HG02623 (cell line): ENCODE measurements at regions not wholly inside any gene's neighbourhood (a gene's known extent, or its start where the extent isn't known, plus 50 kb on each side); places are given as distances from the start of the nearest gene placed in this dataset.
A peak's percentile ranks its signal among the peaks of the same experiment; 100 is the strongest.

Experiments
- ATAC-seq: cut with Tn5 transposase; IDR thresholded peaks from one replicate; pipeline ENCODE4 v1.9.1; 2021; ENCODE audit warnings: moderate library complexity; ENCODE audit not compliant: unreplicated experiment

DNA sequence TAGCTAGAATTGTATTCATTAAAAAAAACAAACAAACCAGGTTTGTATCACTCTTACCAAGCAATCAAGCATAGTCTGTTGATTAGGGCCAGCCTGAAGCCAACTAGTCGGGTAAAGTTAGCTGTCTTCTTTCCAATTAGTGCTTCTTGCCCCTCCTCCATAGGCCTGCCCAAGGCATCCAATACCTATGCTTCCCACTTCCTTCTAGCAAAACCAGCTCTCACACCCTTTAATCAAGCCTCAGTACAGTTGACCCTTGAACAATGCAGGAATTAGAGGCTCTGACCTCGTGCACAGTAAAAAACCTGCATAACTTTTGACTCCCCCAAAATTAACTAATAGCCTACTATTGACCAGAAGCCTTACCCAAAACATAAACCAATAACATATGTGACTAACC is 119.1 kb upstream of the DTNBP1 start:
- no peak for ATAC-seq

DNA sequence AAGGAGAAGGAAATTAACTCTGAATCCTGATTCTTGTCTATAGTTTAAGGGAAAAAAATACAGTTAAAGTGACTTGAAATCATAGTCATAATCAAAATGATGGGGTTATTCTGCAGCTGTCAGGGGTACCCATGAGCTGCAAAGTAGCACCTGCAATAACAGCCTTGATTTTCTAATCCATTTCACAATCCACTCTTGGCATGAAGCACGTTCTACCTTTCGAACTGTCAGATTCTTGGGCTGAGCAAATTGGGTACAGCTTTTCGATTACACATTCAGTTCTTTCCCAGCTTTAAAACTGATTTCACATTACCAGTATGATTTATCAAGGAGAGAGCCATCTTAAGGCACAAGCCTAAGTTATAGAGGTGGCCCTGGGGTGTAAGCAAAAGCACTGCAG is 118.5 kb upstream of the DTNBP1 start:
- ATAC-seq = no peak

DNA sequence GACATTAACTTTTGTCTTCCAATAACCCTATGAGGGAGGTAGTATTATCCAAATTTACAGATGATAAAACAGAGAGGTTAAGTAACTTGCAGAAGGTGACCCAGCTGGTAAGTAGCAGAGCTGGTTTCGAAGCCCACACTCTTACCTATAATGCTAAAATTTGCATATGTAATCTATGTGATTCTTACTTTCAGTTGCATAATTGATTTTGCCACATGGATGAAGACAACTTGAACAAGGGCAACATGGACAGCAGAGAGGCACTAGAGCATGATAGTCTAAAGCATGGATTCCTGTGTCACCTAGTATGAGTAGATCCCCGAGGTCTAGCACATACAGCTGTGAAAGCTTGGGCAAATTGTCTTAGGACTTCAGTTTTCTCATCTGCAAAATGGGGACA is 117.6 kb upstream of the DTNBP1 start:
- ATAC-seq = no peak

DNA sequence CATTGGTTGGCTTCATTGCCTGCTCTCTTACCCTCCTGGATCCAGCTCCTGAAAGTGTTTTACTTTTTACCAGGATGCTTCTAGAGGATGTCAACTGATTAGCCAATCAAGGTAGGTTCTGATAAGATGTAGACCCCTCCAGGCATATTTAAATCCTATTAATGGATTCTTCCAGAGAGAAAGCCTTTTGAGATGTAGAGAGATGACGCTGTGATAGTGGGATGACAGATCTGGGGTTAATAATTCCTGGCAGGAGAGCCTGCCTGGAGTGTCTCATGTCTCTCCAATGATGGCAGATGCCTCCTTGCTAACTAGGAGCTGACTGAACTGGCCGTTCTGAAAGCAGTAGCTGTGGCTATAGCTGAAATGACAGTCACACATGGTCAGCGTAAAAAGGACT is 116.9 kb upstream of the DTNBP1 start:
- ATAC-seq = no peak

DNA sequence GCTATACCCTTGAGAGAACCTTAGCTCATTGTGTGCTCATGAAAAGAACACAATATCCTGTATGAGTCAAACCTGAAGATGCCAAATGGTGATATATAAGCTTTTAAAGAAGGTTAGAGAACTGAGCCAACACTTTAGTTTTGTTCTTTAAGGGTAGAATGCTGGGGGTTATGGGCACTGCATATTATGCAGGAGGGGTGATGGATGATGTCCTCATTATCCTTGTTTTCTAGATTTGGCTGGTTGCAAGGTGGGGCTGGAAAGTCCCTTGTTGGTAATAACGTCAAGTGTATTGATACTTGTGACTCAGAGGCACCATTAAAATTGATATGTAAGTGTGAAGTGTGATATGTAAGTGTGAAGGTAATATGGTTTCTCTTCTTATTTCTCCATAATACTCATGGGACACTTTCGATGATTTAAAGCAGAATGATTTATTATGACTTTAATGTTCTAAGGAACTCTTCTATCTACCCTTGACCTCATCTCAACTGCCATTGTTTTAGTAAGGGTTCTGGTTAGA is 113.7 kb upstream of the DTNBP1 start:
- no peak for ATAC-seq

DNA sequence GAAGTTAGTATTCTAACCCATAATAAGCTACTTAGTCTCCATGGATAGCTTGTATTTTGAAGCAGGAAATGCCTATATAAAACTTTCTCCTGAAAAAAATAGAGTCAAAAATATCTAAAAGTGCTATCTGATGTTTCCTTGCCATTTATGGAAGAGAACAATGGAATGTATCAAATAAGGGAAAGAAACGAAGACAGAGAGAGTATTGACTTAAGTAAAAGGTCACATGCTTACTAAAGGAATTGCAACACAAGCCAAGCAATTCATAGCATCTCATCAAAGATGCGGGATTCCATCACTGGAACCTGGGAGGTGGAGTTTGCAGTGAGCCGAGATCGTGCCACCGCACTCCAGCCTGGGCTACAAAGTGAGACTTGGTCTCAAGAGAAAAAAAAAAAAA is 112.9 kb upstream of the DTNBP1 start:
- ATAC-seq = no peak

DNA sequence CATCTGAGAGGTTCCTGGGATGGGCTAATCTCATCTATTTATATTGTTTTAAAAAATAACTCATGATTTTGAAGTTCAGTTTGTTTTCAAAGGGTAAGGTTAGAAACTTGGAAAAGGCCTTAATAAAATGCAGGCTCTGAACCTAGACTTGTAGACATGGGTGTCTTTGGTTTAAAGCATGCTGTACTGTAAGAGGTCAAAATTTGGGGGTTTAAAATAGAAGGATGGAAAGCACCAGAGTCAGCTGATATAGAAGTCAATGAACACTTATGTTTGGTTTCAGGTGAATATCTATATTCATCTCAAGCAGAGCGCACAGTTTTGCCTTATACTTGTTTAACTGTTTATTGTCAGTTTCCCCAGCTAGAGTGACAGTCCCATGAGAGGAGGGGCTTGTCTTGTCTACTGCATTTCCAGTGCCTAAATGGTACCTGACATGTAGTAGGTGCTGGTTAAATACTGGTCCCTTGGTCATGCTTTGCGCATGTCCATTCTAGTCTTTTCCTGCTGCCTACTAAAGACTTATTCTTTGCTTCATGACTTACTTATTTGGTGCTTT is 112.3 kb upstream of the DTNBP1 start:
- no peak for ATAC-seq

DNA sequence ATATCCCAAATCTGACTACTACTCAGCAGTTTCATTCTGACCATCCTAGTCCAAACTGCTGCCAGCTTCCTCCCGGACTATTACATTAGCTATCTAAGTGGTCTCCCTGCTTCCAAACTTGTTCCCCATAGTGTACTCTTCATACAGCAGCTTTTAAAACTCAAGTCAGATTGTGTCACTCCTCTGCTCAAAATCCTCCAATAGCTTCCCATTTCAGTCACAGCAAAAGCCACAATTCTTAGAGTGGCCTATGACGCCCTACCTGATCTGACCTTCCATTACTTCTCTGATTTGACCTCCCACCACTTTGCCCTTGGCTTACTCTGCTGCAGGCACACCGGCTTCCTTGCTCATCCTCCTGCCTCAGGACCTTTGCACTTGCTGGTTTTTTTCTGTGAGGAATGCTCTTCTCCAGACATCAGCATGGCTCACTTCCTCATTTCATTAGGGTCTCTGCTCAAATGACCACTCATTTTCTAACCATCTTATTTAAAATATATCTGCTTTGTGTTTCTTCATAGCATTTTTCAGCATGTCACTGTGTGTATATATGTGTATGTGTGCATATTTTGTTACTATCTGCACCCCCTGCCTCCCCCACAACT is 111.1 kb upstream of the DTNBP1 start:
- no peak for ATAC-seq

DNA sequence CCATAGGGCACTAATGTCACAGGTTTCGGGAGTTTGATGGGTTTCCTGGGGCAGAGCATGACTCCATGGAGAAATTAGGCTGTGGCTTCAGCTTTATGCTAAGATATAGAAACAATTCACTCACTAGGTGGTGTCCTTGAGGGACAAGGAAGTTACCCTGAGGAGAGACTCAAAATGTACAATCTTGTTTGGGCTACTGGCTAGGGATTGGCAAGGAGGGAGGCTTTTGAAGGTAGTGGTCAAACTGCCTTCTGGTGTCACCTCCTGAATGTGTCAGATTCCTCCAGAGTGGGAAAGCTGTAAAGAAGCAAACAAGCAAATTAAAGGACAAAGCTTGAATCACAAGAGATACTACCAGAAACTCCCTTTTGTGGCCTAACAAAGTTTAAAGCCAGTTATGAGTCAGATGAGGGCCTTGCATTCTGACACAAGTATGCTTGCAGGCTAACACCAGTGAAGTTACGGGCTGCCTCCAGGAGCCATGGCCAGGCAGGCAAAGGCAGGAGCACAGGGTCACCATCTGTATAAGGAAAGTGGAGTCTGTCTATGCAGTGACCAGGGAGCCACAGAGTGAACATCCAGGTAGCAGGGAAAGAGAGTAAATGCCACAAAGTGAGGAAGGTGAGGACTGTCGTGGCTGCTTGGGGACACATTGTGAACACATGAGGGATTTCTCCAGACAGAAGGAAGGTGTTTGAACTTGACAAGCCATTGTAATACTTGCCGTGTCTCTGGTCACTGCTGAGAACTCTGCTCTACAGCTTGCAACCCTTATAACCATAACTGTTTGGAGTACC is 107.7 kb upstream of the DTNBP1 start:
- ATAC-seq = peak; percentile 69

DNA sequence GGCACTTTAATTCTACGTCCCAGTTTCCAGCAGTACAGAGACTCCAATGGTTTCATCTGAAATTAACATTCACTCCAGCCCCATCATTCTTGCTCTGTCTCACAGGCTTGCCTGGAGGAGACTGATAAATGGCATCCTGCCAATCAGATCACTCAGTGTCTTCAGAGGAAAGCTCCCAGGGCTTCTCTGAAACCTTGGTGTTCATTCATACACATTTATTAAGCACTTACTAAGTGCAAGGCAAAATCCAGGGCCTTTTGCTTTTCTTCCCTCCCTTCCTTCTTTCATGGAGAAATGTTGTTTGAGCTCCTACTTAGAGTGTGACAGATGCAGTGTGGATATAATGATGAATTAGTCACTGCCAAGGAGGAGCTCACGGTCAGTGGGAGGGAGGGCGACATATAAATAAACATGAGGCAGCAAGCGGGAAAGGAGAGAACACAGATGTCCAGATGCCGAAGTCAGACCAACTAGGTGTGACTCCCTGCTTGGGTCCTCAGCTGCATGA is 106.7 kb upstream of the DTNBP1 start:
- no peak for ATAC-seq

DNA sequence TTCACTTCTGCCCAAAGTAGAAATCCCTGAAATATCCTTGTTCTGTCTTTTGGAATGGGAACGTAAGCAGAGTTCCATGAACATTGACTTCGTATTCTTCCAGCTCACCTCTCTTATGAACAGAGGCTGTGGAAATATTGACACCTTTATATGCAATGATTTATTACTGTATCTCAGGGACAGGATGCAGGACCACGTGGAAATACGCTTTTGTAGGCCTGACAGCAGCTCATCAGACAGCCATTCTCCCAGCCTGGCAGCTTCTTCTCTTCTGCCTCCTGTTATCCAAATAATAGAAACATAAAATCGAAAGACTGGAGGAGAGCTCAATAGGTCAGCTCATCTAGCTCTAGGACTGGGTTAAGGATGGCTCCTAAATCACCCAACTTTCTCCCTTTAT is 106.2 kb upstream of the DTNBP1 start:
- ATAC-seq = no peak

DNA sequence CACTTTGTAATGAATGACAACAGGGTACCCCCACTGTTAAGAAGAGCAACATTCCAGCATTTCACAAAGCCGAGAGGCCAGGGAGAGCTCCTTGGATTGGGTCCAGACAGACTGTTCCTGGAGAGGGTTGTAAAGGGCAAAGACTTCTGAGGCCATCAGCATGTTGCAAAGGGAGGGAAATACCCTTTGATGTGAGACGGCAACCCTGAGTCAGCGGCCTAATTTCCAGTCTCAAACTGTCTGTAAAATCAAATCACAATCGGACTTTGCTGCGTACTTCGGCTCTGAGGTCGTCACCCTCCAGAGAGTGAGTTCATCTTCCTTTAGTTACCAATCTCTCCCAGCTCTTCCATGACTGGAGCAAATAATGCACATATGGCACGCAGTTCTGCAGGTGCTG is 101.0 kb upstream of the DTNBP1 start:
- ATAC-seq = no peak

DNA sequence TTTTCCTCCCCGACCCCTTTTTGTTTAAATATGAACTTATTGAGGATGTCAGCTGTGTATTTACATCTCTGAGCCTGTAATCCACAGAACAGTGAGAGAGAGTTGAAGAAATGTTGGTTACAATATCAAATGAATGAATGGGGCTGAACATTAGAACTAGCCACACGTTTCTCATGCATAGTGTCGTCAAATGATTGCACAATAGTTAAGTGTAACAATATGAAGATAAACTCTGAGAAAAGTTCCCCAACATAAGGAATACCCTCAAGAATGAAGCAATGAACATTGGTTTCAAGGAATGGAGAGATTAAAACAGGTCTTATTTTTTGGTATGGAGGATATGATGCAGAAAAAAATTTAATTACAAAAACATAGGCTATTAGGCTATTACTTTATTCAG is 100.5 kb upstream of the DTNBP1 start:
- no peak for ATAC-seq

DNA sequence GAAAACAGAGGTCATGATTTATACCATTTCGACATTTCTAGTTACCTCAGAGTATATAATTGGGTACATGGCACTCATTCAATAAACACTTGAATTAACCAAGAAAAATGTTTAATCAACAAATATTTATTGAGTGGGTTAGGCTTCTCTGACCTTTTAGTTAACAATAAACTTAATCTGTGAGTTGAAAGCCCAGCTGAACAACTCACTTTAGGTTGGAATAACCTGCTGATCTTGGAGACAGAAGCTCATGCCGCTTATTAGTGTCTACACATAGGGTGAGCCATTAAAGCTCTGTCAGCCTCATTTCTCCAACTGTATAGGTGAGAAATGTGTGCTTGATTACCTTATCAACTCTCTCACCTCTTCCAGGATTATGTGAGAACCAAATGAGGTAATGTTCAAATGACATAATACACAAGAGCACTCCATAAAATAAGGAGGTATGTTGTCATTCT is 98.2 kb upstream of the DTNBP1 start:
- ATAC-seq = no peak

DNA sequence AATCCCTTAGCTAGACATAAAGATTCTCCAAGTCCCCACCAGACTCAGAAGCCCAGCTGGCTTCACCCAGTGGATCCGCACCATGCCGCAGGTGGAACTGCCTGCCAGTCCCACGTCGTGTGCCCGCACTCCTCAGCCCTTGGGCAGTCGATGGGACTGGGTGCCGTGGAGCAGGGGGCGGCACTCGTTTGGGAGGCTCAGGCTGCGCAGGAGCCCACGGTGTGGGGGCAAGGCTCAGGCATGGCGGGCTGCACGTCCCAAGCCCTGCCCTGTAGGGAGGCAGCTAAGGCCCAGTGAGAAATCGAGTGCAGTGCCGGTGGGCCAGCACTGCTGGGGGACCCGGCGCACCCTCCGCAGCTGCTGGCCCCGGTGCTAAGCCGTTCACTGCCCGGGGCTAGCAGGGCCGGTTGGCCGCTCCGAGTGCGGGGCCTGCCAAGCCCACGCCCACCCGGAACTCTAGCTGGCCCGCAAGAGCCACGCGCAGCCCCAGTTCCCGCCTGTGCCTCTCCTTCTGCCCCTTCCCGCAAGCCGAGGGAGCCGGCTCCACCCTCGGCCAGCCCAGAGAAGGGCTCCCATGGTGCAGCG is 95.9 kb upstream of the DTNBP1 start:
- ATAC-seq = no peak

DNA sequence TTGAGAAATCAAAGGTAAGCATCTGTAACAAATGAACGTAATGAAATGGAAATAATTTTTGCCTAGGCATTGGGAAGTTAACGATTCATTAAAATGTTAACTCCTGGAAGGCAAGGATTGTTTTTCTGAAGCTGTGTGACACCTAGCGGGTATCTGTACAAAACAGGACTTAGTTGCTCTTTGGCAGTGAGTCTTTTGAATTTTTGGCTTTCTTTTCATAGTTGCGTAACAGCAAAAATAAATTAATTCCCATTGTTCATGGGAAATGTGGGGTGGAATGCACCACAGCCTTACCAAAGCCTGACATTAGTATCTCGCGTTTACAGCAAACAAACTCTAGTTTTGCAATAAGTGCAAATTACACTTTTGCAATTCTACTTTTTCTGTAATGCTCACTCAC is 92.7 kb upstream of the DTNBP1 start:
- no peak for ATAC-seq

DNA sequence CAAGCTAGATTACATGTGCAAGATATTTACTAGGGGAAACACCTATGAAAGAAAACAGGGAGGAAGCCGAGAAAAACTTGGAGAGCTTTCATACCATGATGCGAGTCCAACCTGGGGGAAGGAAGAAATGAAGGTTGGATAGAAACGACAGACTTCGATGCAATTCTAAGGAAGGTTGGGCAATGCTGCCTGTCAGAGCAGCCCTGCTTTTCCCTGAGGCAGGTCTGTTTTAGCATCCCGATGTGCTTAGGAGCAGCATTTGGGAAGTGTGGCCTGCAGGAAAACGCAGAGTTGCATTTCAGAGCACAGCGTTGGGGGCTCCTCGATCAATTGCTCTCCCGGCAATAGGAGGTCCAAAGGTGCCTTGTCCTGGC is 91.9 kb upstream of the DTNBP1 start:
- ATAC-seq = no peak

DNA sequence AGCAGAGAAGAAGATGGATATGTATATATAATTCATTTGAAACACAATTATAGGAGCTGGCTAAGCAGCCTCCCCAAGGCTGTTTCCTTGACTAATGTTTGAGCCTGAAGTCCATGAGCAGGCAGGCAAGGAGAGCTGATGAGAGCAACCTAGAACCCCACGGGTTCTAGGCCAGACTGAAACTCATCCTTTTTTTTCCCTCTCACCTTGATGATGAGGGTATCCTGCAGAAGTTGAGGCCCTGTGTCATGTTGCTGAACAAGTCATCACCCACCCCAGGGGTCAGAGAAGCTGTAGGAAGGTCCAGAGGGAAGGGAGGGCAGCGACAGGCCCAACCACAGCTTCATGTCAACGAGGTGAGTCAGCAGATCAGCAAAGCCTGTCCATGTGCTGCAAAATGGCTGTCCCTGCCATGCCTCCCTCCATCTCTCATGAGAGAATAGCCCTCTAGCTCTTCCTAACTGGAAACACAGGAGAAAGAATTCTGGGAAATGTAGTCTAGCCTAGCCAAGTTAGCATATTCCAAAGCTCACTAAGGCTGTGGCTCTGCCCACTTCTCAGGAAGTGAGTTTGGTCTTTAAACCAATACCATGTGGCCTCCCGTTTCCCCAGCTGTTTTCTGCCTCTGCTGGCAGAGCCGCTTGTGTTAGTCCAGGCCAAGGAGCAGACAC is 91.3 kb upstream of the DTNBP1 start:
- ATAC-seq = no peak

DNA sequence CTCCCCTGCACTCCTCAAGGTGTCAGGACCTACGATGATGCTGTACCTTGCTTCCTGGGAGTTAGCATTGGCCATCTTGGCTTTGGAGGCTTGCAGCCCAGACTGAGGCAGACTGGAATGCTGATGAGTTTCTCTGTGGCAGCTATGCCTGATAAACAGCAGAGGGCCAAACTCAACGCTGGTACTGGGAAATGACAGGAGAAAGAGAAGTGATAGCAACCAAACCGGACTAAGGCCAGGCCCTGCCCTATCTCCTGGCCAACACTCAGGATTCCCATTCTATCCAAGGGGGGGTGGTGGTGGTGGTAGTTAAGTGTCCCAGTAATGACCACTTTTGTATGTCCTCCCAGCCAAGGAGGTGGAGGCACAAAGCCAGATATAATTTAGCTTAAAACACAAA is 90.0 kb upstream of the DTNBP1 start:
- no peak for ATAC-seq

DNA sequence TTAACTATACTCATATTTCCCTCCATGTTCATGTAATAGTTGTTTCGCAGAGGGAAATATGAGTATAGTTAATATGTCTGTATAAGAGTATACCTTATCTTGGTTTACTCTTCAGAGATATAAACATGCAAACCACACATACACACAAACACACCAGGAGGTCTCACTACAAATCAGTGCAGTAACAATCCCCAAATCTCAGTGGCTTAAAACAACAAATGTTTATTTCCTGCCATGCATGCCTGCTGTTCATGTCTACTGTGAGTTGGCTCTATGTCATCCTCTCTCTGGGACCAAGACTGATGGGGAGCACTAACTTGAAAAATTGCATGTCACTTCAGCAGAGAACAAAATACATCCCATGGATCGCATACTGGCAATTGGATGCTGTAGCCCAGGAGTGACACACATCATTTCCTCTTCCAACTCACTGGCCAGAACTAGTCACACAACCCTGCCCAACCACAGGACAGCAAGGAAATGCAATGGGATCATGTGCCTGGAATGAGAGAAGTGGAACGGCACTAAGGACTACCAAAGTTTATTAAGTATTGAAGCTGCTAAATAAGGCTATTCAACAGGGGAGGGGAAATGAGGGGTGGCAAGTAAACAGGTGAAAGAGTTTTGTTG is 89.0 kb upstream of the DTNBP1 start:
- no peak for ATAC-seq

DNA sequence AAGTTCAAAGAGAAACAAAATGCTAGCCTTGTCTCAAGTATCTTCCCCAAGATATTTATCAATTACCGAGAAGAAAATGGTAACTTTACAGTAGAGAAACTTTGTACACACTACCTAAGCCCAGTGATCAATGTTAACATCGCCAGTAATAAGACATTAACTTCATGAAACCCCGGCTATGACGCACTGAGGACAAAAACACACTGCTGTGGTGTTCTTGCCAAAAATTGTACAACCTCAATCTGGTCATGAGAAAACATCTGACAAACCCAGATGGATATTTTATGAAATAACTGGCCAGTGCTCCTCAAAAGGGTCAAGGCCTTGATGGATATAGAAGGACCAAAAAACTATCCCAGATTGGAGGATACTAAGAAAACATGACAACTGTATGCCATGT is 85.5 kb upstream of the DTNBP1 start:
- ATAC-seq = no peak
